Sciatic nerve (tissue), 2 donors: ENCODE measurements at regions not wholly inside any gene's neighbourhood (a gene's known extent, or its start where the extent isn't known, plus 50 kb on each side); places are given as distances from the start of the nearest gene placed in this dataset.
"Not testable (repeated sequence)": the region's sequence is repeated elsewhere in the genome, so short reads cannot be mapped to it uniquely, and the experiment has no call there.

ENCODE experiments used
- ATAC-seq: fragments of 200-7000 bp; cut with Tn5 transposase; one replicate; pipeline ENCODE4 v1.9.1; 2020; ENCODE audit warnings: mild to moderate bottlenecking, moderate library complexity
- DNase-seq: peaks from one replicate; pipeline ENCODE4 v3.0.0-alpha.2; 2020; ENCODE audit warnings: low spot score
- intact Hi-C: fragments of 100-400 bp; cut with DNase I; formaldehyde crosslinking; loops from one replicate; pipeline ENCODE4 v1.14.2; 2022
- donor health status: DM: no; HTN: no; CAD: no.
- donor health status: DM: no; HTN: no; CAD: no.

- intact Hi-C loops: no loop called here
- DNase-seq (no peak), ATAC-seq (no peak)
These were observed 103.7 kb downstream of the FEM1C start for GRCh38 chr5:115440782-115441451.

GRCh38 chr5:115439639-115440038 lies 104.9 kb downstream of the FEM1C start:
- no peak for DNase-seq
- intact Hi-C loops: no loop called here
- ATAC-seq: no peak

- ATAC-seq (no peak), DNase-seq (no peak)
- intact Hi-C loops: no loop called here
These were observed 105.5 kb downstream of the FEM1C start for GRCh38 chr5:115439042-115439441.

GRCh38 chr5:115435778-115436712 lies 108.5 kb downstream of the FEM1C start:
- intact Hi-C loops: no loop called here
- ATAC-seq (peak; percentile 44), DNase-seq (no peak)

GRCh38 chr5:115435065-115435777 lies 109.4 kb downstream of the FEM1C start:
- no peak for DNase-seq
- intact Hi-C loops: no loop called here
- ATAC-seq: no peak

GRCh38 chr5:115433918-115434317 lies 110.7 kb downstream of the FEM1C start:
- intact Hi-C loops: no loop called here
- DNase-seq: no peak
- ATAC-seq: no peak

- DNase-seq (no peak), ATAC-seq (peak; percentile 68)
- intact Hi-C loops: no loop called here
These were observed 111.9 kb downstream of the FEM1C start for GRCh38 chr5:115432691-115433090.

- intact Hi-C loops: no loop called here
- DNase-seq (no peak), ATAC-seq (no peak)
These were observed 113.5 kb downstream of the FEM1C start for GRCh38 chr5:115431116-115431515.

- intact Hi-C loops: no loop called here
- DNase-seq: no peak
- ATAC-seq: no peak
These were observed 114.2 kb downstream of the FEM1C start for GRCh38 chr5:115430374-115430773.

GRCh38 chr5:115429345-115429940 lies 115.1 kb downstream of the FEM1C start:
- DNase-seq (no peak), ATAC-seq (no peak)
- intact Hi-C loops: no loop called here

GRCh38 chr5:115428676-115429075 lies 115.9 kb downstream of the FEM1C start:
- intact Hi-C loops: no loop called here
- DNase-seq: no peak
- ATAC-seq: no peak

- ATAC-seq: no peak
- DNase-seq: no peak
- intact Hi-C loops: no loop called here
These were observed 116.3 kb downstream of the FEM1C start for GRCh38 chr5:115428248-115428647.

- no peak for DNase-seq
These were observed 120.1 kb downstream of the FEM1C start for GRCh38 chr5:115424446-115424845.

GRCh38 chr5:115424030-115424429 lies 120.5 kb downstream of the FEM1C start:
- intact Hi-C loops: no loop called here
- ATAC-seq: peak; percentile 26
- no peak for DNase-seq

More at GRCh38 chr5:115424446-115424845, 120.1 kb downstream of the FEM1C start:
- intact Hi-C loops: no loop called here
- ATAC-seq: no peak

GRCh38 chr5:115423541-115423940 lies 121.0 kb downstream of the FEM1C start:
- DNase-seq (peak; percentile 58), ATAC-seq (peak; percentile 95)

GRCh38 chr5:115423051-115423450 lies 121.5 kb downstream of the FEM1C start:
- ATAC-seq (no peak), DNase-seq (no peak)
- intact Hi-C loops: no loop called here

More at GRCh38 chr5:115423541-115423940, 121.0 kb downstream of the FEM1C start:
- intact Hi-C loops: no loop called here

GRCh38 chr5:115420812-115421211 lies 123.8 kb downstream of the FEM1C start:
- DNase-seq, ATAC-seq, intact Hi-C loops: not testable (repeated sequence)

GRCh38 chr5:115419846-115420585 lies 123.6 kb upstream of the CCDC112 start:
- intact Hi-C loops: no loop called here
- ATAC-seq: peak; percentile 57

GRCh38 chr5:115418788-115419187 lies 122.3 kb upstream of the CCDC112 start:
- ATAC-seq: no peak
- intact Hi-C loops: no loop called here
- DNase-seq: no peak

More at GRCh38 chr5:115419846-115420585, 123.6 kb upstream of the CCDC112 start:
- DNase-seq: no peak
